SK-N-SH treated with all-trans-retinoic acid at 6 μM for 48 hours (cell line): ENCODE measurements at regions not wholly inside any gene's neighbourhood (a gene's known extent, or its start where the extent isn't known, plus 50 kb on each side); places are given as distances from the start of the nearest gene placed in this dataset.

ENCODE experiments used
- ATAC-seq: fragments of 200-7000 bp; cut with Tn5 transposase; 3 replicates; pipeline ENCODE4 v1.9.1; 2020; ENCODE audit warnings: mild to moderate bottlenecking, moderate library complexity
- ARNTL ChIP-seq: fragments of 450-650 bp; formaldehyde crosslinking; IDR thresholded peaks from 2 replicates; pipeline ENCODE4 v1.5.0; 2020; ENCODE audit warnings: low read depth, mild to moderate bottlenecking, moderate library complexity, borderline replicate concordance
- BACH2 ChIP-seq: fragments of 250-450 bp; sonication (Bioruptor Pico); IDR thresholded peaks from 2 replicates; pipeline ENCODE4 v1.9.0; 2021; ENCODE audit warnings: mild to moderate bottlenecking, borderline replicate concordance
- CSDC2 ChIP-seq: fragments of 250-450 bp; sonication (Bioruptor Pico); IDR thresholded peaks from 2 replicates; pipeline ENCODE4 v1.5.0; 2020; ENCODE audit warnings: mild to moderate bottlenecking, moderate library complexity
- CSRNP3 ChIP-seq: fragments of 250-450 bp; sonication (Bioruptor Pico); IDR thresholded peaks from 2 replicates; pipeline ENCODE4 v1.5.1; 2021; ENCODE audit warnings: mild to moderate bottlenecking, moderate library complexity
- GLIS3 ChIP-seq: fragments of 250-450 bp; sonication (Bioruptor Pico); IDR thresholded peaks from 2 replicates; pipeline ENCODE4 v1.5.0; 2020; ENCODE audit warnings: mild to moderate bottlenecking, moderate library complexity
- ISL1 ChIP-seq: fragments of 250-450 bp; sonication (Bioruptor Pico); IDR thresholded peaks from 2 replicates; pipeline ENCODE4 v2.1.2; 2022; ENCODE audit warnings: mild to moderate bottlenecking, moderate library complexity
- OSR1 ChIP-seq: fragments of 250-450 bp; sonication (Bioruptor Pico); IDR thresholded peaks from 2 replicates; pipeline ENCODE4 v1.8.0; 2022; ENCODE audit warnings: moderate library complexity, mild to moderate bottlenecking, inconsistent platforms
- PATZ1 ChIP-seq: fragments of 250-450 bp; sonication (Bioruptor Pico); IDR thresholded peaks from 2 replicates; pipeline ENCODE4 v1.8.0; 2020; ENCODE audit warnings: mild to moderate bottlenecking, moderate library complexity, borderline replicate concordance
- POU6F1 ChIP-seq: fragments of 250-450 bp; sonication (Bioruptor Pico); IDR thresholded peaks from 2 replicates; pipeline ENCODE4 v1.8.0; 2021; ENCODE audit warnings: low read depth, mild to moderate bottlenecking, moderate library complexity, borderline replicate concordance
- PPARA ChIP-seq: fragments of 250-450 bp; sonication (Bioruptor Pico); IDR thresholded peaks from 2 replicates; pipeline ENCODE4 v1.5.0; 2020; ENCODE audit warnings: mild to moderate bottlenecking, borderline replicate concordance
- TCF4 ChIP-seq: fragments of 250-450 bp; sonication (Bioruptor Pico); IDR thresholded peaks from 2 replicates; pipeline ENCODE4 v1.8.0; 2021; ENCODE audit warnings: mild to moderate bottlenecking, moderate library complexity, borderline replicate concordance
- TOX ChIP-seq: fragments of 250-450 bp; sonication (Bioruptor Pico); IDR thresholded peaks from 2 replicates; pipeline ENCODE4 v1.8.0; 2021; ENCODE audit warnings: mild to moderate bottlenecking, moderate library complexity, borderline replicate concordance
- TSHZ2 ChIP-seq: fragments of 250-450 bp; sonication (Bioruptor Pico); IDR thresholded peaks from 2 replicates; pipeline ENCODE4 v1.5.0; 2020; ENCODE audit warnings: mild to moderate bottlenecking, moderate library complexity
- ZC3H10 ChIP-seq: fragments of 250-450 bp; sonication (Bioruptor Pico); IDR thresholded peaks from 2 replicates; pipeline ENCODE4 v1.5.1; 2021; ENCODE audit warnings: mild to moderate bottlenecking, moderate library complexity
- ZFP3 ChIP-seq: fragments of 250-450 bp; sonication (Bioruptor Pico); IDR thresholded peaks from 2 replicates; pipeline ENCODE4 v1.5.0; 2020; ENCODE audit warnings: mild to moderate bottlenecking, moderate library complexity
- ZFP30 ChIP-seq: fragments of 450-650 bp; formaldehyde crosslinking; IDR thresholded peaks from 2 replicates; pipeline ENCODE4 v1.5.0; 2022; ENCODE audit warnings: mild to moderate bottlenecking, moderate library complexity
- ZNF565 ChIP-seq: fragments of 450-650 bp; formaldehyde crosslinking; conservative IDR thresholded peaks from 2 replicates; pipeline ENCODE4 v1.5.0; 2020; ENCODE audit warnings: low read depth, mild to moderate bottlenecking, moderate library complexity
- ZNF70 ChIP-seq: fragments of 450-650 bp; formaldehyde crosslinking; IDR thresholded peaks from 2 replicates; pipeline ENCODE4 v1.5.0; 2020; ENCODE audit warnings: mild to moderate bottlenecking, moderate library complexity
- ZNF8 ChIP-seq: fragments of 450-650 bp; formaldehyde crosslinking; IDR thresholded peaks from 2 replicates; pipeline ENCODE4 v1.5.0; 2020; ENCODE audit warnings: mild to moderate bottlenecking, moderate library complexity
- TF ChIP-seq, protein P1 (sequence below): fragments of 250-450 bp; sonication (Bioruptor Pico); IDR thresholded peaks from 2 replicates; pipeline ENCODE4 v1.5.1; 2020; ENCODE audit warnings: low read depth, mild to moderate bottlenecking, moderate library complexity

DNA sequence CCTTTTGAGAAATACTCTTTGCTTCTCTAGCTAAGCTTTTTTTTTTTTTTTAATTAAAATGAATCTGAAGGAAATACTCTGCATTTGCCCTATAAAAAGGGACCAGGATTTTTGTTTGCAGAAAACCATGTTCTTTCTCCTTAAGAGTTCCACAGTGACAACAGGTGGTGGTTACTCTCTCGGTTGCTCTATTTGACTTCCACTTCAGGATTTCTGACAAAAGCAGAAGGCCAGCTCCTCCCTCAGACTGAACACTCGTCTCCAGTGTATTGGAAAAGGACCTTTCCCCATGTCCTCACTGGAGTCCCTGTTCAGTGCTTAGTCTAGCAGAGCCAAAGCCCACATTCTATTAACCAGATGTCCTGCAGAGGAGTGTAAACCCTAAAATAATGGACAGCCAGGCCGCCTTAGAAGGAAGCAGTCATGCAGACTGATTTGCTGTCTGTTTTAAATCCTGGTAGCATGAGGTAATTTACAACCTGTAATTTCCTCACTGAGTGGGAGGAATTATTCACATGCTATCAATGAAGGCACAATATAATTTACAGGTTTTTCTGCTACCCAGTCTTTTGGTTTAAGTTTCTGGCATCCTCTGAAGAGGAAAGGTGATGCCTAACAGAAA lies 599.3 kb downstream of the PYDC2 start:
- TF ChIP-seq CSDC2 (CRISPR knock-in tag) (no peak), ZFP3 (CRISPR knock-in tag) (no peak), TSHZ2 (CRISPR knock-in tag) (no peak), ZFP30 (CRISPR knock-in tag) (no peak), POU6F1 (CRISPR knock-in tag) (no peak), ZC3H10 (CRISPR knock-in tag) (no peak), OSR1 (no peak), BACH2 (no peak), GLIS3 (CRISPR knock-in tag) (no peak), PATZ1 (no peak), TOX (CRISPR knock-in tag) (no peak), ISL1 (CRISPR knock-in tag) (no peak), ARNTL (CRISPR knock-in tag) (no peak), TCF4 (CRISPR knock-in tag) (no peak), PPARA (CRISPR knock-in tag) (no peak), CSRNP3 (no peak)
- TF ChIP-seq, protein P1, sequence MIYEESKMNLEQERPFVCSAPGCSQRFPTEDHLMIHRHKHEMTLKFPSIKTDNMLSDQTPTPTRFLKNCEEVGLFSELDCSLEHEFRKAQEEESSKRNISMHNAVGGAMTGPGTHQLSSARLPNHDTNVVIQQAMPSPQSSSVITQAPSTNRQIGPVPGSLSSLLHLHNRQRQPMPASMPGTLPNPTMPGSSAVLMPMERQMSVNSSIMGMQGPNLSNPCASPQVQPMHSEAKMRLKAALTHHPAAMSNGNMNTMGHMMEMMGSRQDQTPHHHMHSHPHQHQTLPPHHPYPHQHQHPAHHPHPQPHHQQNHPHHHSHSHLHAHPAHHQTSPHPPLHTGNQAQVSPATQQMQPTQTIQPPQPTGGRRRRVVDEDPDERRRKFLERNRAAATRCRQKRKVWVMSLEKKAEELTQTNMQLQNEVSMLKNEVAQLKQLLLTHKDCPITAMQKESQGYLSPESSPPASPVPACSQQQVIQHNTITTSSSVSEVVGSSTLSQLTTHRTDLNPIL (CRISPR knock-in tag), result no peak
- no peak for ATAC-seq

DNA sequence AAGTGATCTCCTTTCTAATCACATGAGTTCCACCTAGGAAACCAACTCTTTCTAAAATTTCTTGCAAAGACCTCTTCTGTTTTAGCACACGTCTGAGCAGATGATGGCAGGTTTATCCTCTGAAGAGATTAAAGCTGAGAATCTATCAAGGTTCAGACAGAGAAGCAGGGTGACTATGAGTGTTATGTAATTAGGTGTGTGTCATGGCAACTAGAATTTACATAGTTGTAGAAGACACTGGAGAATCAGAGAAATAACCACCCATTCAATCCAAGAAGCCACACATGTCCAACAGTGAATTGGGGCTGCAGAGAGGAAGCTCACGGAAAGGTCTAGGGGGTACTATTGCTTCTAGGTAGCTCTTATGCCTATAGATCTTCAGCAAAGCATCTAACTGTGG lies 600.5 kb downstream of the PYDC2 start:
- no peak for ATAC-seq
- TF ChIP-seq TOX (CRISPR knock-in tag) (no peak), ZNF70 (no peak), PPARA (CRISPR knock-in tag) (no peak)

DNA sequence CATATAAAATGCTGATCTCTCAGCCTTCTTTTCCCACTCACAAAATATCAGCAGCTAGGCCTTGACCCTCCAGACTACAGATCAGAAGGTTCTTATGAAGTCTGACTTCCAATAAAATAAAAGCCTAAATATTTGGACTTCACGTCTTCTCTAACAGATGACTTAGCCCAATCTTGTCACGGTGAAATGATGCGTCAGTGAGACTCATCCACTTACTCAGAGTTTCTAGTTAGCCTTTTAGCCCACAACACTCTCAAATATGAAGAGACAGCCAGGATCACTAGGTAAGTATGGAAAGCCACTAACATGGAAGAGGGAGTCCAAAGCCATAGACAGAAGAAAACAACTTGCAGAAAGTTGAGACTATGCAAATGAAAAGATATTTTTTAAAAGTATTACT lies 601.2 kb downstream of the PYDC2 start:
- TF ChIP-seq ZNF565 (CRISPR knock-in tag) (no peak), ZNF8 (CRISPR knock-in tag) (no peak), ZC3H10 (CRISPR knock-in tag) (no peak), TOX (CRISPR knock-in tag) (no peak), PPARA (CRISPR knock-in tag) (no peak), BACH2 (no peak), PATZ1 (no peak)
- ATAC-seq, result no peak
